ENCODE measurements at regions not wholly inside any gene's neighbourhood (a gene's known extent, or its start where the extent isn't known, plus 50 kb on each side); places are given as distances from the start of the nearest gene placed in this dataset.

GRCh38 chr1:90204780-90205179 is 209.9 kb downstream of the ZNF326 start:
- TF ChIP-seq, protein P1, sequence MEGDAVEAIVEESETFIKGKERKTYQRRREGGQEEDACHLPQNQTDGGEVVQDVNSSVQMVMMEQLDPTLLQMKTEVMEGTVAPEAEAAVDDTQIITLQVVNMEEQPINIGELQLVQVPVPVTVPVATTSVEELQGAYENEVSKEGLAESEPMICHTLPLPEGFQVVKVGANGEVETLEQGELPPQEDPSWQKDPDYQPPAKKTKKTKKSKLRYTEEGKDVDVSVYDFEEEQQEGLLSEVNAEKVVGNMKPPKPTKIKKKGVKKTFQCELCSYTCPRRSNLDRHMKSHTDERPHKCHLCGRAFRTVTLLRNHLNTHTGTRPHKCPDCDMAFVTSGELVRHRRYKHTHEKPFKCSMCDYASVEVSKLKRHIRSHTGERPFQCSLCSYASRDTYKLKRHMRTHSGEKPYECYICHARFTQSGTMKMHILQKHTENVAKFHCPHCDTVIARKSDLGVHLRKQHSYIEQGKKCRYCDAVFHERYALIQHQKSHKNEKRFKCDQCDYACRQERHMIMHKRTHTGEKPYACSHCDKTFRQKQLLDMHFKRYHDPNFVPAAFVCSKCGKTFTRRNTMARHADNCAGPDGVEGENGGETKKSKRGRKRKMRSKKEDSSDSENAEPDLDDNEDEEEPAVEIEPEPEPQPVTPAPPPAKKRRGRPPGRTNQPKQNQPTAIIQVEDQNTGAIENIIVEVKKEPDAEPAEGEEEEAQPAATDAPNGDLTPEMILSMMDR (IDR thresholded peaks at IDR 0.05; ENCODE audit: insufficient read depth, low read length), result no peak
- TF ChIP-seq, protein P2, sequence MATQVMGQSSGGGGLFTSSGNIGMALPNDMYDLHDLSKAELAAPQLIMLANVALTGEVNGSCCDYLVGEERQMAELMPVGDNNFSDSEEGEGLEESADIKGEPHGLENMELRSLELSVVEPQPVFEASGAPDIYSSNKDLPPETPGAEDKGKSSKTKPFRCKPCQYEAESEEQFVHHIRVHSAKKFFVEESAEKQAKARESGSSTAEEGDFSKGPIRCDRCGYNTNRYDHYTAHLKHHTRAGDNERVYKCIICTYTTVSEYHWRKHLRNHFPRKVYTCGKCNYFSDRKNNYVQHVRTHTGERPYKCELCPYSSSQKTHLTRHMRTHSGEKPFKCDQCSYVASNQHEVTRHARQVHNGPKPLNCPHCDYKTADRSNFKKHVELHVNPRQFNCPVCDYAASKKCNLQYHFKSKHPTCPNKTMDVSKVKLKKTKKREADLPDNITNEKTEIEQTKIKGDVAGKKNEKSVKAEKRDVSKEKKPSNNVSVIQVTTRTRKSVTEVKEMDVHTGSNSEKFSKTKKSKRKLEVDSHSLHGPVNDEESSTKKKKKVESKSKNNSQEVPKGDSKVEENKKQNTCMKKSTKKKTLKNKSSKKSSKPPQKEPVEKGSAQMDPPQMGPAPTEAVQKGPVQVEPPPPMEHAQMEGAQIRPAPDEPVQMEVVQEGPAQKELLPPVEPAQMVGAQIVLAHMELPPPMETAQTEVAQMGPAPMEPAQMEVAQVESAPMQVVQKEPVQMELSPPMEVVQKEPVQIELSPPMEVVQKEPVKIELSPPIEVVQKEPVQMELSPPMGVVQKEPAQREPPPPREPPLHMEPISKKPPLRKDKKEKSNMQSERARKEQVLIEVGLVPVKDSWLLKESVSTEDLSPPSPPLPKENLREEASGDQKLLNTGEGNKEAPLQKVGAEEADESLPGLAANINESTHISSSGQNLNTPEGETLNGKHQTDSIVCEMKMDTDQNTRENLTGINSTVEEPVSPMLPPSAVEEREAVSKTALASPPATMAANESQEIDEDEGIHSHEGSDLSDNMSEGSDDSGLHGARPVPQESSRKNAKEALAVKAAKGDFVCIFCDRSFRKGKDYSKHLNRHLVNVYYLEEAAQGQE (IDR thresholded peaks at IDR 0.05; ENCODE audit: insufficient replicate concordance, low read depth), result no peak
- no peak for TF ChIP-seq POLR2AphosphoS5 (IDR thresholded peaks at IDR 0.05; ENCODE audit: low read depth)

All from HL-60 (cell line).